ENCODE measurements at regions not wholly inside any gene's neighbourhood (a gene's known extent, or its start where the extent isn't known, plus 50 kb on each side); places are given as distances from the start of the nearest gene placed in this dataset.
A peak's percentile ranks its signal among the peaks of the same experiment; 100 is the strongest.

DNA sequence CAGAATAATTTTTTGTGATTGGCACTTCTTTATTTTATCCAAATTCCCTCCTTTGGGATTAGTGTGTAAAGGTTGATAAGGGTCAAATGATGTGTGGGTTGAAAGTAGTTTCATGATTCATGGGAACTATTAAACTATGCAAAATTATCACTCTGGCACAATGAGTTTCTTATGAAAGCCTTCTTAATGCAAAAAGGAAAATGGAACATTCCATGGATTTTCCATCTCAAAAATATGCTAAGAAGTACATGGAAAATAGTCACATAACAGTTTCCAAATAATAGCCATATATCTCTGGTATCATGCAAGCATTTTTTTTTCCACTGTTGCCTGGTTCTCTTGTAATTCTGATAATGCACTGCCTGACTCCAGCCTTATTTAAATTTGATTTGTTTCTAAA lies 639.7 kb downstream of the NR4A2 start:
- Histone ChIP-seq H3K79me2 (ENCODE audit: control insufficient read depth, insufficient read depth, low read length) (no peaks in the 10 kb centered on the region), H3K27ac (ENCODE audit: extremely low read depth, low read depth, low read length) (no peak overlapping the region), H3K9me3 (replicated peaks; ENCODE audit: control insufficient read depth, insufficient read depth, low read depth, low read length) (no peaks in the 10 kb centered on the region), H4K20me1 (replicated peaks; ENCODE audit: control insufficient read depth, insufficient read depth, low read length) (no peaks in the 10 kb centered on the region), H3K9ac (ENCODE audit: insufficient read depth in 1 of 2, low read depth in 2 of 2, low read length in 2 of 2) (no peak overlapping the region), H3K9me1 (ENCODE audit: control insufficient read depth, insufficient read depth, low read length) (no peaks in the 10 kb centered on the region), H3K4me1 (replicated peaks in 1 of 2; ENCODE audit: control insufficient read depth in 2 of 2, insufficient read depth in 2 of 2, low read length in 2 of 2) (no peaks in the 10 kb centered on the region), H3K36me3 (ENCODE audit: control insufficient read depth, insufficient read depth, low read length) (no peaks in the 10 kb centered on the region), H3K27me3 (ENCODE audit: control insufficient read depth in 2 of 2, insufficient read depth in 2 of 2, low read length in 2 of 2) (no peaks in the 10 kb centered on the region), H2AFZ (ENCODE audit: low read depth, low read length) (no peak overlapping the region), H3K4me2 (ENCODE audit: insufficient read depth, low read length) (no peak overlapping the region), H3K4me3 (no peak overlapping the region)
- intact Hi-C loops (cut with micrococcal nuclease) (no loop called here), in situ Hi-C loops (cut with MboI) (no loop called here)
- TF ChIP-seq ZNF197 (CRISPR knock-in tag; IDR thresholded peaks at IDR 0.05; ENCODE audit: low read depth) (no peak), ZNF586 (CRISPR knock-in tag; conservative IDR thresholded peaks at IDR 0.05) (no peak), MBD2 (IDR thresholded peaks at IDR 0.05; ENCODE audit: borderline replicate concordance, low read depth) (no peak)
- DNase-seq (ENCODE audit: extremely low read depth in 1 of 4, low spot score in 3 of 4) (no peak), ATAC-seq (no peak), FAIRE-seq (no peak)
- ChIA-PET POLR2A (no interaction called here), CTCF (ENCODE audit: low intra/inter-chr PET ratio) (no interaction called here)
- BruUV-seq (replicated peaks) = no TSS peak

DNA sequence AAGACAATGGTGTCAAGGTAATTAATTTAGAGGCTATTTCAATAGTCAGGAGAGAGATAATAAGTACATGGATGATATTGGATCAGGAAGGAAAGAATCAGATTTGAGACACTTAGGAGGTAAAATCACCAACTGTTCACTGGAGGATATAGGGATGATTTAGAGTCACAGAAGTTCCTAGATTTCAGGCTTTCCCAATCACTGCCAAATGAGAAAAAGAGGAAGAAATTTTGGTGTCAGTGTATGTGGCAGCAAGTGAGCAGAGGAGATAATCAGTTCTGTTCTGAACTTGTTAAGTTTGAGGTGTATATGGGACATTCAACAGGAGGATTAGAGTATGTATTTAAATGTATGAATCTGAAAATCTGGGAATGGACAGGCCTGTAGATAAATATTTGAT lies 640.4 kb downstream of the NR4A2 start:
- ChIA-PET CTCF (ENCODE audit: low intra/inter-chr PET ratio) (no interaction called here), POLR2A (no interaction called here)
- Histone ChIP-seq H3K4me2 (ENCODE audit: insufficient read depth, low read length) (no peak overlapping the region), H3K4me1 (replicated peaks in 1 of 2; ENCODE audit: control insufficient read depth in 2 of 2, insufficient read depth in 2 of 2, low read length in 2 of 2) (no peaks in the 10 kb centered on the region), H3K36me3 (ENCODE audit: control insufficient read depth, insufficient read depth, low read length) (no peaks in the 10 kb centered on the region), H3K4me3 (no peak overlapping the region), H3K27ac (ENCODE audit: extremely low read depth, low read depth, low read length) (no peak overlapping the region), H2AFZ (ENCODE audit: low read depth, low read length) (no peak overlapping the region), H3K9ac (ENCODE audit: insufficient read depth in 1 of 2, low read depth in 2 of 2, low read length in 2 of 2) (no peak overlapping the region), H3K27me3 (ENCODE audit: control insufficient read depth in 2 of 2, insufficient read depth in 2 of 2, low read length in 2 of 2) (no peaks in the 10 kb centered on the region), H3K9me3 (replicated peaks; ENCODE audit: control insufficient read depth, insufficient read depth, low read depth, low read length) (no peaks in the 10 kb centered on the region), H3K79me2 (ENCODE audit: control insufficient read depth, insufficient read depth, low read length) (no peaks in the 10 kb centered on the region), H3K9me1 (ENCODE audit: control insufficient read depth, insufficient read depth, low read length) (no peaks in the 10 kb centered on the region), H4K20me1 (replicated peaks; ENCODE audit: control insufficient read depth, insufficient read depth, low read length) (no peaks in the 10 kb centered on the region)
- no peak for DNase-seq (ENCODE audit: extremely low read depth in 1 of 4, low spot score in 3 of 4)
- BruUV-seq (replicated peaks) = no TSS peak
- no peak for ATAC-seq
- in situ Hi-C loops (cut with MboI) = no loop called here
- FAIRE-seq = peak; percentile 6
- intact Hi-C loops (cut with micrococcal nuclease) = no loop called here
- no peak for TF ChIP-seq HMGN3 (IDR thresholded peaks at IDR 0.05; ENCODE audit: borderline replicate concordance, extremely low read depth, insufficient read length, low read depth, low read length)
- TF ChIP-seq, protein P1, sequence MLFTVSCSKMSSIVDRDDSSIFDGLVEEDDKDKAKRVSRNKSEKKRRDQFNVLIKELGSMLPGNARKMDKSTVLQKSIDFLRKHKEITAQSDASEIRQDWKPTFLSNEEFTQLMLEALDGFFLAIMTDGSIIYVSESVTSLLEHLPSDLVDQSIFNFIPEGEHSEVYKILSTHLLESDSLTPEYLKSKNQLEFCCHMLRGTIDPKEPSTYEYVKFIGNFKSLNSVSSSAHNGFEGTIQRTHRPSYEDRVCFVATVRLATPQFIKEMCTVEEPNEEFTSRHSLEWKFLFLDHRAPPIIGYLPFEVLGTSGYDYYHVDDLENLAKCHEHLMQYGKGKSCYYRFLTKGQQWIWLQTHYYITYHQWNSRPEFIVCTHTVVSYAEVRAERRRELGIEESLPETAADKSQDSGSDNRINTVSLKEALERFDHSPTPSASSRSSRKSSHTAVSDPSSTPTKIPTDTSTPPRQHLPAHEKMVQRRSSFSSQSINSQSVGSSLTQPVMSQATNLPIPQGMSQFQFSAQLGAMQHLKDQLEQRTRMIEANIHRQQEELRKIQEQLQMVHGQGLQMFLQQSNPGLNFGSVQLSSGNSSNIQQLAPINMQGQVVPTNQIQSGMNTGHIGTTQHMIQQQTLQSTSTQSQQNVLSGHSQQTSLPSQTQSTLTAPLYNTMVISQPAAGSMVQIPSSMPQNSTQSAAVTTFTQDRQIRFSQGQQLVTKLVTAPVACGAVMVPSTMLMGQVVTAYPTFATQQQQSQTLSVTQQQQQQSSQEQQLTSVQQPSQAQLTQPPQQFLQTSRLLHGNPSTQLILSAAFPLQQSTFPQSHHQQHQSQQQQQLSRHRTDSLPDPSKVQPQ (CRISPR knock-in tag; IDR thresholded peaks at IDR 0.05; ENCODE audit: borderline replicate concordance) = no peak
- TF ChIP-seq, protein P2, sequence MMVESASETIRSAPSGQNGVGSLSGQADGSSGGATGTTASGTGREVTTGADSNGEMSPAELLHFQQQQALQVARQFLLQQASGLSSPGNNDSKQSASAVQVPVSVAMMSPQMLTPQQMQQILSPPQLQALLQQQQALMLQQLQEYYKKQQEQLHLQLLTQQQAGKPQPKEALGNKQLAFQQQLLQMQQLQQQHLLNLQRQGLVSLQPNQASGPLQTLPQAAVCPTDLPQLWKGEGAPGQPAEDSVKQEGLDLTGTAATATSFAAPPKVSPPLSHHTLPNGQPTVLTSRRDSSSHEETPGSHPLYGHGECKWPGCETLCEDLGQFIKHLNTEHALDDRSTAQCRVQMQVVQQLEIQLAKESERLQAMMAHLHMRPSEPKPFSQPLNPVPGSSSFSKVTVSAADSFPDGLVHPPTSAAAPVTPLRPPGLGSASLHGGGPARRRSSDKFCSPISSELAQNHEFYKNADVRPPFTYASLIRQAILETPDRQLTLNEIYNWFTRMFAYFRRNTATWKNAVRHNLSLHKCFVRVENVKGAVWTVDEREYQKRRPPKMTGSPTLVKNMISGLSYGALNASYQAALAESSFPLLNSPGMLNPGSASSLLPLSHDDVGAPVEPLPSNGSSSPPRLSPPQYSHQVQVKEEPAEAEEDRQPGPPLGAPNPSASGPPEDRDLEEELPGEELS (CRISPR knock-in tag; IDR thresholded peaks at IDR 0.05; ENCODE audit: borderline replicate concordance) = no peak
- TF ChIP-seq, protein P3, sequence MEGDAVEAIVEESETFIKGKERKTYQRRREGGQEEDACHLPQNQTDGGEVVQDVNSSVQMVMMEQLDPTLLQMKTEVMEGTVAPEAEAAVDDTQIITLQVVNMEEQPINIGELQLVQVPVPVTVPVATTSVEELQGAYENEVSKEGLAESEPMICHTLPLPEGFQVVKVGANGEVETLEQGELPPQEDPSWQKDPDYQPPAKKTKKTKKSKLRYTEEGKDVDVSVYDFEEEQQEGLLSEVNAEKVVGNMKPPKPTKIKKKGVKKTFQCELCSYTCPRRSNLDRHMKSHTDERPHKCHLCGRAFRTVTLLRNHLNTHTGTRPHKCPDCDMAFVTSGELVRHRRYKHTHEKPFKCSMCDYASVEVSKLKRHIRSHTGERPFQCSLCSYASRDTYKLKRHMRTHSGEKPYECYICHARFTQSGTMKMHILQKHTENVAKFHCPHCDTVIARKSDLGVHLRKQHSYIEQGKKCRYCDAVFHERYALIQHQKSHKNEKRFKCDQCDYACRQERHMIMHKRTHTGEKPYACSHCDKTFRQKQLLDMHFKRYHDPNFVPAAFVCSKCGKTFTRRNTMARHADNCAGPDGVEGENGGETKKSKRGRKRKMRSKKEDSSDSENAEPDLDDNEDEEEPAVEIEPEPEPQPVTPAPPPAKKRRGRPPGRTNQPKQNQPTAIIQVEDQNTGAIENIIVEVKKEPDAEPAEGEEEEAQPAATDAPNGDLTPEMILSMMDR (IDR thresholded peaks at IDR 0.05 in 2 of 3, conservative IDR thresholded peaks at IDR 0.05 in 1 of 3; ENCODE audit: insufficient read depth in 2 of 3, low read depth in 1 of 3, low read length in 3 of 3) = no peak
- TF ChIP-seq ZNF79 (CRISPR knock-in tag; IDR thresholded peaks at IDR 0.05; ENCODE audit: low read depth) = no peak

All from K562 (cell line).